ENCODE measurements at regions not wholly inside any gene's neighbourhood (a gene's known extent, or its start where the extent isn't known, plus 50 kb on each side); places are given as distances from the start of the nearest gene placed in this dataset.

- ATAC-seq (no peak), DNase-seq (no peak)
- Mint-ChIP-seq H3K4me3 (no peak overlapping the region), H3K4me1 (no peaks in the 10 kb centered on the region), H3K27ac (no peak overlapping the region), H3K36me3 (ENCODE audit: low read depth) (no peaks in the 10 kb centered on the region), H3K27me3 (no peaks in the 10 kb centered on the region)
- H3K9me3 ChIP-seq (ENCODE audit: control insufficient read depth, low read length, poor library complexity, severe bottlenecking), result peaks cover 2% of the 10 kb centered on the region
These were observed 1366.3 kb upstream of the LRRTM1 start for GRCh38 chr2:81670885-81671284.

DNA sequence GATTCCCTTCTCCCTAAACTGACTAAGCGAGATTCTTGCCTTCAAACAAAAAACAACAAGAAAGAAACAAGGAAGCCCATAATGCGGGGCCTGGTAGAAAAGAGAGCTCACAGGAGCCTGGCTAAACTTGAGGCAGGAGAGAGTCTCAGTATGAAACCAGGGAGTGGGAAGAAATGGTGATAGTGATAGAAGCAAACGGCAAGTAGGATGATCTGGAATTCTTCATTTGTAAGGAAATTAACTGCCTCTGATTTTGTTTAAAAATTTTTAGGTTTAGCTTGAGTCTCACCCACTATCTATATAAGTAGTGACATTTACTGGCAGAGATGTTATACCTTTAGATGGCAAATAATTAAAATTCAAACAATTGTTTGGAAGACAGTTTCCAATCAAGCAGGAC is 1356.5 kb upstream of the LRRTM1 start:
- Mint-ChIP-seq H3K4me3 (no peak overlapping the region), H3K36me3 (ENCODE audit: low read depth) (no peaks in the 10 kb centered on the region), H3K27me3 (no peaks in the 10 kb centered on the region), H3K4me1 (no peaks in the 10 kb centered on the region), H3K27ac (no peak overlapping the region)
- DNase-seq (no peak), ATAC-seq (no peak)
- H3K9me3 ChIP-seq (ENCODE audit: control insufficient read depth, low read length, poor library complexity, severe bottlenecking), result no peaks in the 10 kb centered on the region

DNA sequence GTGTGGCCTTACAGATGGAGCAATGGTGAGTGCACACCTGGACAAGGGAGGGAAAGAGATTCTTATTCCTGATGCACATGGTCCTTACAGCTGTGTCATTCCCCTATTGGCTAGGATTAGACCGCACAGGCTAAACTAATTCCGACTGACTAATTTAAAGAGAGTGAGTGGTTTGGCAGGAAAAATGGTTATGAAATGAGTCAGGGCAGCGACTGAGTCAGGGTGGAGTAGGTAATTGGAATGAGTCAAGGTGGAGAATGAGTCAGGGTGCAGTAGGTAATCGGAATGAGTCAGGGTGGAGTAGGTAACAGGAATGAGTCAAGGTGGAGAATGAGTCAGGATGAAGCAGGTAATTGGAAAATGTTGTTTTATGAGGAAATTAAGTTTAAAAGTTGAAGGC is 1353.7 kb upstream of the LRRTM1 start:
- no peaks in the 10 kb centered on the region for H3K4me1 Mint-ChIP-seq
- DNase-seq (no peak), ATAC-seq (no peak)
- H3K9me3 ChIP-seq (ENCODE audit: control insufficient read depth, low read length, poor library complexity, severe bottlenecking), result no peaks in the 10 kb centered on the region
- no peak overlapping the region for H3K27ac Mint-ChIP-seq
- no peak overlapping the region for H3K4me3 Mint-ChIP-seq
- H3K27me3 Mint-ChIP-seq, result no peaks in the 10 kb centered on the region
- H3K36me3 Mint-ChIP-seq (ENCODE audit: low read depth), result no peaks in the 10 kb centered on the region

- DNase-seq (no peak), ATAC-seq (no peak)
- H3K36me3 Mint-ChIP-seq (ENCODE audit: low read depth), result no peaks in the 10 kb centered on the region
- H3K27ac Mint-ChIP-seq, result no peak overlapping the region
- no peaks in the 10 kb centered on the region for H3K9me3 ChIP-seq (ENCODE audit: control insufficient read depth, low read length, poor library complexity, severe bottlenecking)
- no peaks in the 10 kb centered on the region for H3K4me1 Mint-ChIP-seq
- H3K27me3 Mint-ChIP-seq, result no peaks in the 10 kb centered on the region
- no peak overlapping the region for H3K4me3 Mint-ChIP-seq
These were observed 1345.8 kb upstream of the LRRTM1 start for GRCh38 chr2:81650048-81650971.

DNA sequence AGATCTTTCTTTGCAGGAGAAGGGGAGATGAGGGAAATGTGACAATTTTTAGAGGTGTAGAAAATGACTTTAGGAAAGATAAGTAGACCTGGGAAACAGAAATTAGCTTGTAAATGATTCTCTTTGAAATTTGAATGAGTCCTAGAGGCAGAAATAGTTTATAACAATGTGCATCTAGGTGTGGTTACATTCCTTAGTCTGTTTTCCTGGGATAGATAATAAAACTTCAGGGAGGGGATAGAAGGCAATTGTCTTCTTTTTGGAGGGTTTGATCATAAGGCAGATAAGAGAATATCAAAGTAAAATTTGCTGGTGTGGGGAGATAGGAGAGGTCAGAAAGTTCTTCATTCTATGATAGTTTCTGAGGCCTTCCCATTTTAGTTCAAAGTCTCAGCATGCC is 1344.3 kb upstream of the LRRTM1 start:
- H3K4me1 Mint-ChIP-seq, result no peaks in the 10 kb centered on the region
- no peak overlapping the region for H3K27ac Mint-ChIP-seq
- ATAC-seq (no peak), DNase-seq (no peak)
- H3K27me3 Mint-ChIP-seq, result no peaks in the 10 kb centered on the region
- no peaks in the 10 kb centered on the region for H3K36me3 Mint-ChIP-seq (ENCODE audit: low read depth)
- H3K4me3 Mint-ChIP-seq, result no peak overlapping the region
- H3K9me3 ChIP-seq (ENCODE audit: control insufficient read depth, low read length, poor library complexity, severe bottlenecking), result no peaks in the 10 kb centered on the region

- Mint-ChIP-seq H3K36me3 (ENCODE audit: low read depth) (no peaks in the 10 kb centered on the region), H3K4me3 (no peak overlapping the region), H3K27me3 (no peaks in the 10 kb centered on the region), H3K4me1 (no peaks in the 10 kb centered on the region), H3K27ac (no peak overlapping the region)
- no peak for ATAC-seq
- no peak for DNase-seq
- H3K9me3 ChIP-seq (ENCODE audit: control insufficient read depth, low read length, poor library complexity, severe bottlenecking), result no peaks in the 10 kb centered on the region
These were observed 1343.8 kb upstream of the LRRTM1 start for GRCh38 chr2:81648370-81648769.

GRCh38 chr2:81647715-81648230 is 1343.2 kb upstream of the LRRTM1 start:
- no peaks in the 10 kb centered on the region for H3K27me3 Mint-ChIP-seq
- H3K9me3 ChIP-seq (ENCODE audit: control insufficient read depth, low read length, poor library complexity, severe bottlenecking), result no peaks in the 10 kb centered on the region
- no peaks in the 10 kb centered on the region for H3K36me3 Mint-ChIP-seq (ENCODE audit: low read depth)
- DNase-seq (no peak), ATAC-seq (no peak)
- H3K4me3 Mint-ChIP-seq, result no peak overlapping the region
- no peaks in the 10 kb centered on the region for H3K4me1 Mint-ChIP-seq
- no peak overlapping the region for H3K27ac Mint-ChIP-seq

DNA sequence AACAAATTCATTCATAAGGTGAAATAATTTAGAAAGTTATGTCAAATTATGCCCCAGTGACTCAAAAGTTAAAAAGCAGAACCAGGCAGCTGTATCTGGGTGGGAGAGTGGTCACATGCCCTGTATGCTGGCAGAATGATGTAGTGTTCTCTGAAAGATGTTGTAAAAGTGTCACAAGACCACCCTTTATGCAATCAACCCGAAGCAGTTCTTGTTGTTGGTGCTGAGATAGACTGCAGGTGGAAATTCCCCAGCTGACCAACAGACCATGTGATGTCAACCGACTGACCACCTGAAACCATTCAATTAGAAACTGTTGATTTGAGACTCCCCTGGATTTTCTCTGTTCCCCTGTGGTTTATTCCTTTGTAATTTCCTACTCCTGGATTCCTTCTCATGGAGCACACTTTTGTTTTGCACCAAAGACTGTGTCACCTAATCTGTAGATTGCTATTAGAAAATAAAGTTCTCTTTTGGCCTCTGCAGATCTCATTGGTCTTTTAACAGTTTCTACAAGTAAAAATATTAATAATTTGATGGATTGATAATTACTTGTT is 1341.3 kb upstream of the LRRTM1 start:
- Mint-ChIP-seq H3K27ac (no peak overlapping the region), H3K36me3 (ENCODE audit: low read depth) (no peaks in the 10 kb centered on the region), H3K4me1 (no peaks in the 10 kb centered on the region), H3K4me3 (no peak overlapping the region), H3K27me3 (no peaks in the 10 kb centered on the region)
- ATAC-seq (no peak), DNase-seq (no peak)
- no peaks in the 10 kb centered on the region for H3K9me3 ChIP-seq (ENCODE audit: control insufficient read depth, low read length, poor library complexity, severe bottlenecking)

DNA sequence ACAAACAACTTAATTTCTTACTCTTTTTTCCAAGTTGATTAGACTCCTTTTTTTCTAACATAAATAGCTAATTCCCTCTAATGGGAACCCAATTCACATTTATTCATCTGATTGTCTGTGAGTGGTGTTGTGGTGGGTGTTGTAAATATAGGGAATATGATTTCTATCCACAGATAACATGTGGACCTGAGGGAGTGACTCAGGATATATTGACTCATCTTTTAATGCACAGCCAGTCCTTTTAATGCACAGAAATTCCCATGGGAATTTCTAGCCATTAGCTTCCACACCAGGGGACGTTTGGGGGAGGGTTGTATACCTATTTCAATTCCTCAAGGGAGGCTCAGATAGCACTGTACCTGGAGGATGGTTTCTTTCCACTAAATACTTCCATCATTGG is 1339.6 kb upstream of the LRRTM1 start:
- H3K9me3 ChIP-seq (ENCODE audit: control insufficient read depth, low read length, poor library complexity, severe bottlenecking), result no peaks in the 10 kb centered on the region
- H3K4me1 Mint-ChIP-seq, result no peaks in the 10 kb centered on the region
- H3K27ac Mint-ChIP-seq, result no peak overlapping the region
- no peak overlapping the region for H3K4me3 Mint-ChIP-seq
- no peak for DNase-seq
- no peaks in the 10 kb centered on the region for H3K36me3 Mint-ChIP-seq (ENCODE audit: low read depth)
- no peaks in the 10 kb centered on the region for H3K27me3 Mint-ChIP-seq
- ATAC-seq, result no peak

- no peak overlapping the region for H3K27ac Mint-ChIP-seq
- no peak for ATAC-seq
- no peaks in the 10 kb centered on the region for H3K36me3 Mint-ChIP-seq (ENCODE audit: low read depth)
- H3K4me1 Mint-ChIP-seq, result no peaks in the 10 kb centered on the region
- DNase-seq, result no peak
- no peaks in the 10 kb centered on the region for H3K27me3 Mint-ChIP-seq
- H3K9me3 ChIP-seq (ENCODE audit: control insufficient read depth, low read length, poor library complexity, severe bottlenecking), result no peaks in the 10 kb centered on the region
- H3K4me3 Mint-ChIP-seq, result no peak overlapping the region
These were observed 1320.3 kb upstream of the LRRTM1 start for GRCh38 chr2:81624825-81625224.

GRCh38 chr2:81600088-81600487 is 1295.5 kb upstream of the LRRTM1 start:
- H3K4me3 Mint-ChIP-seq, result no peak overlapping the region
- no peak overlapping the region for H3K27ac Mint-ChIP-seq
- ATAC-seq, result no peak
- H3K36me3 Mint-ChIP-seq (ENCODE audit: low read depth), result no peaks in the 10 kb centered on the region
- no peaks in the 10 kb centered on the region for H3K27me3 Mint-ChIP-seq
- no peak for DNase-seq
- no peaks in the 10 kb centered on the region for H3K9me3 ChIP-seq (ENCODE audit: control insufficient read depth, low read length, poor library complexity, severe bottlenecking)
- H3K4me1 Mint-ChIP-seq, result no peaks in the 10 kb centered on the region

- Mint-ChIP-seq H3K36me3 (ENCODE audit: low read depth) (no peaks in the 10 kb centered on the region), H3K27ac (no peak overlapping the region), H3K4me3 (no peak overlapping the region), H3K27me3 (no peaks in the 10 kb centered on the region), H3K4me1 (no peaks in the 10 kb centered on the region)
- no peak for ATAC-seq
- DNase-seq, result no peak
- no peaks in the 10 kb centered on the region for H3K9me3 ChIP-seq (ENCODE audit: control insufficient read depth, low read length, poor library complexity, severe bottlenecking)
These were observed 1293.9 kb upstream of the LRRTM1 start for GRCh38 chr2:81598453-81598852.

GRCh38 chr2:81589406-81589805 is 1284.9 kb upstream of the LRRTM1 start:
- DNase-seq, result no peak
- no peak for ATAC-seq
- H3K27ac Mint-ChIP-seq, result no peak overlapping the region
- peaks cover 2% of the 10 kb centered on the region for H3K9me3 ChIP-seq (ENCODE audit: control insufficient read depth, low read length, poor library complexity, severe bottlenecking)
- no peaks in the 10 kb centered on the region for H3K27me3 Mint-ChIP-seq
- H3K4me3 Mint-ChIP-seq, result no peak overlapping the region
- no peaks in the 10 kb centered on the region for H3K4me1 Mint-ChIP-seq
- no peaks in the 10 kb centered on the region for H3K36me3 Mint-ChIP-seq (ENCODE audit: low read depth)
